Activated CD4-positive, alpha-beta T cell treated with anti-CD3 and anti-CD28 coated beads, Interleukin-2, amount 10 ng/mL, durations not matched to agents 24 days and 14 days (primary cell): ENCODE measurements at regions not wholly inside any gene's neighbourhood (a gene's known extent, or its start where the extent isn't known, plus 50 kb on each side); places are given as distances from the start of the nearest gene placed in this dataset.

ENCODE experiments used
- DNase-seq: peaks from one replicate; pipeline ENCODE4 v3.0.0; 2022
- H3K27ac Mint-ChIP-seq: one replicate; pipeline ENCODE4 v1.8.0; 2022; ENCODE audit warnings: mild to moderate bottlenecking, mixed read lengths
- H3K27me3 Mint-ChIP-seq: one replicate; pipeline ENCODE4 v1.8.0; 2022; ENCODE audit warnings: mixed read lengths
- H3K36me3 Mint-ChIP-seq: one replicate; pipeline ENCODE4 v1.8.0; 2022; ENCODE audit warnings: low read depth, mild to moderate bottlenecking, mixed read lengths
- H3K4me1 Mint-ChIP-seq: one replicate; pipeline ENCODE4 v1.8.0; 2021; ENCODE audit warnings: mixed read lengths
- H3K4me3 Mint-ChIP-seq: one replicate; pipeline ENCODE4 v1.8.0; 2022; ENCODE audit warnings: mild to moderate bottlenecking, moderate library complexity, mixed read lengths
- H3K9me3 Mint-ChIP-seq: one replicate; pipeline ENCODE4 v1.8.0; 2021; ENCODE audit warnings: mixed read lengths
- intact Hi-C: fragments of 100-400 bp; cut with micrococcal nuclease; formaldehyde crosslinking; loops from one replicate; pipeline ENCODE4 v1.15.1; 2023

GRCh38 chr17:70795620-70796019 lies 626.3 kb downstream of the KCNJ2 start:
- DNase-seq: no peak
- intact Hi-C loops: no loop called here
- Mint-ChIP-seq H3K27ac (no peak overlapping the region), H3K9me3 (peaks cover 4% of the 10 kb centered on the region), H3K27me3 (no peaks in the 10 kb centered on the region), H3K36me3 (no peaks in the 10 kb centered on the region), H3K4me1 (no peaks in the 10 kb centered on the region), H3K4me3 (no peak overlapping the region)

GRCh38 chr17:70796757-70797156 lies 627.4 kb downstream of the KCNJ2 start:
- Mint-ChIP-seq H3K4me3 (no peak overlapping the region), H3K27ac (no peak overlapping the region), H3K4me1 (no peaks in the 10 kb centered on the region), H3K27me3 (no peaks in the 10 kb centered on the region), H3K9me3 (peaks cover 4% of the 10 kb centered on the region), H3K36me3 (no peaks in the 10 kb centered on the region)
- no peak for DNase-seq
- intact Hi-C loops: no loop called here

- intact Hi-C loops: no loop called here
- no peak overlapping the region for H3K4me3 Mint-ChIP-seq
- no peaks in the 10 kb centered on the region for H3K27me3 Mint-ChIP-seq
These were observed 627.8 kb downstream of the KCNJ2 start for GRCh38 chr17:70797166-70797565.

GRCh38 chr17:70804161-70804560 lies 634.8 kb downstream of the KCNJ2 start:
- no peaks in the 10 kb centered on the region for H3K4me1 Mint-ChIP-seq
- no peak for DNase-seq
- H3K9me3 Mint-ChIP-seq: peaks cover 4% of the 10 kb centered on the region
- no peak overlapping the region for H3K4me3 Mint-ChIP-seq
- H3K36me3 Mint-ChIP-seq: no peaks in the 10 kb centered on the region
- H3K27me3 Mint-ChIP-seq: no peaks in the 10 kb centered on the region
- intact Hi-C loops: no loop called here
- H3K27ac Mint-ChIP-seq: no peak overlapping the region

More at GRCh38 chr17:70797166-70797565, 627.8 kb downstream of the KCNJ2 start:
- Mint-ChIP-seq H3K4me1 (no peaks in the 10 kb centered on the region), H3K36me3 (no peaks in the 10 kb centered on the region), H3K27ac (no peak overlapping the region), H3K9me3 (peaks cover 4% of the 10 kb centered on the region)
- no peak for DNase-seq

GRCh38 chr17:70808596-70808995 lies 639.3 kb downstream of the KCNJ2 start:
- peaks cover 4% of the 10 kb centered on the region for H3K9me3 Mint-ChIP-seq
- no peak overlapping the region for H3K27ac Mint-ChIP-seq
- no peaks in the 10 kb centered on the region for H3K4me1 Mint-ChIP-seq
- no peaks in the 10 kb centered on the region for H3K36me3 Mint-ChIP-seq
- DNase-seq: no peak
- H3K27me3 Mint-ChIP-seq: no peaks in the 10 kb centered on the region
- intact Hi-C loops: no loop called here
- no peak overlapping the region for H3K4me3 Mint-ChIP-seq

- no peak for DNase-seq
- Mint-ChIP-seq H3K27me3 (no peaks in the 10 kb centered on the region), H3K9me3 (peaks cover under 1% of the 10 kb centered on the region), H3K27ac (no peak overlapping the region), H3K36me3 (no peaks in the 10 kb centered on the region), H3K4me1 (no peaks in the 10 kb centered on the region), H3K4me3 (no peak overlapping the region)
- intact Hi-C loops: no loop called here
These were observed 641.3 kb downstream of the KCNJ2 start for GRCh38 chr17:70810609-70811008.

- H3K4me3 Mint-ChIP-seq: no peak overlapping the region
- no peaks in the 10 kb centered on the region for H3K9me3 Mint-ChIP-seq
- H3K36me3 Mint-ChIP-seq: no peaks in the 10 kb centered on the region
- DNase-seq: no peak
- no peaks in the 10 kb centered on the region for H3K27me3 Mint-ChIP-seq
- no peaks in the 10 kb centered on the region for H3K4me1 Mint-ChIP-seq
- intact Hi-C loops: no loop called here
- no peak overlapping the region for H3K27ac Mint-ChIP-seq
These were observed 644.1 kb downstream of the KCNJ2 start for GRCh38 chr17:70813355-70813930.

- Mint-ChIP-seq H3K36me3 (no peaks in the 10 kb centered on the region), H3K27ac (no peak overlapping the region), H3K27me3 (no peaks in the 10 kb centered on the region), H3K9me3 (no peaks in the 10 kb centered on the region), H3K4me1 (no peaks in the 10 kb centered on the region), H3K4me3 (no peak overlapping the region)
- intact Hi-C loops: no loop called here
- no peak for DNase-seq
These were observed 649.9 kb downstream of the KCNJ2 start for GRCh38 chr17:70819183-70819582.

GRCh38 chr17:70820276-70820675 lies 650.9 kb downstream of the KCNJ2 start:
- Mint-ChIP-seq H3K36me3 (no peaks in the 10 kb centered on the region), H3K27me3 (no peaks in the 10 kb centered on the region), H3K9me3 (no peaks in the 10 kb centered on the region), H3K4me1 (no peaks in the 10 kb centered on the region), H3K27ac (no peak overlapping the region), H3K4me3 (no peak overlapping the region)
- DNase-seq: no peak
- intact Hi-C loops: no loop called here

- H3K27ac Mint-ChIP-seq: no peak overlapping the region
- H3K4me3 Mint-ChIP-seq: no peak overlapping the region
- peaks cover 4% of the 10 kb centered on the region for H3K9me3 Mint-ChIP-seq
- no peak for DNase-seq
- no peaks in the 10 kb centered on the region for H3K4me1 Mint-ChIP-seq
- intact Hi-C loops: no loop called here
- no peaks in the 10 kb centered on the region for H3K27me3 Mint-ChIP-seq
- H3K36me3 Mint-ChIP-seq: no peaks in the 10 kb centered on the region
These were observed 656.2 kb downstream of the KCNJ2 start for GRCh38 chr17:70825321-70826125.

- intact Hi-C loops: no loop called here
- Mint-ChIP-seq H3K4me1 (no peaks in the 10 kb centered on the region), H3K9me3 (peaks cover 4% of the 10 kb centered on the region), H3K4me3 (no peak overlapping the region), H3K27ac (no peak overlapping the region), H3K27me3 (no peaks in the 10 kb centered on the region), H3K36me3 (no peaks in the 10 kb centered on the region)
- no peak for DNase-seq
These were observed 660.5 kb downstream of the KCNJ2 start for GRCh38 chr17:70829876-70830275.

GRCh38 chr17:70834039-70834438 lies 664.7 kb downstream of the KCNJ2 start:
- Mint-ChIP-seq H3K4me1 (no peaks in the 10 kb centered on the region), H3K27ac (no peak overlapping the region), H3K9me3 (no peaks in the 10 kb centered on the region), H3K27me3 (no peaks in the 10 kb centered on the region), H3K36me3 (no peaks in the 10 kb centered on the region), H3K4me3 (no peak overlapping the region)
- intact Hi-C loops: no loop called here
- no peak for DNase-seq

- H3K9me3 Mint-ChIP-seq: no peaks in the 10 kb centered on the region
- H3K4me3 Mint-ChIP-seq: no peak overlapping the region
- no peaks in the 10 kb centered on the region for H3K36me3 Mint-ChIP-seq
- no peak for DNase-seq
- intact Hi-C loops: no loop called here
- H3K27ac Mint-ChIP-seq: no peak overlapping the region
- H3K27me3 Mint-ChIP-seq: no peaks in the 10 kb centered on the region
- no peaks in the 10 kb centered on the region for H3K4me1 Mint-ChIP-seq
These were observed 679.5 kb downstream of the KCNJ2 start for GRCh38 chr17:70848785-70849184.

GRCh38 chr17:70855401-70856054 lies 686.2 kb downstream of the KCNJ2 start:
- Mint-ChIP-seq H3K27me3 (no peaks in the 10 kb centered on the region), H3K4me1 (no peaks in the 10 kb centered on the region), H3K27ac (no peak overlapping the region), H3K36me3 (no peaks in the 10 kb centered on the region), H3K4me3 (no peak overlapping the region), H3K9me3 (no peaks in the 10 kb centered on the region)
- DNase-seq: no peak
- intact Hi-C loops: no loop called here
